K562 (cell line): ENCODE measurements at regions not wholly inside any gene's neighbourhood (a gene's known extent, or its start where the extent isn't known, plus 50 kb on each side); places are given as distances from the start of the nearest gene placed in this dataset.

Experiments used
- EZH2 ChIP-seq: IDR thresholded peaks from 2 replicates; pipeline ENCODE4 v1.6.1; 2012; ENCODE audit warnings: low read depth, mild to moderate bottlenecking, inconsistent platforms, low read length, borderline replicate concordance
- JUNB ChIP-seq: fragments of 450-650 bp; formaldehyde crosslinking; conservative IDR thresholded peaks from 2 replicates; pipeline ENCODE4 v1.4.0; 2020; ENCODE audit warnings: mild to moderate bottlenecking
- RAD21 ChIP-seq, 2 experiments: fragments of 250-450 bp in 1 of 2; fragments of 450-650 bp in 1 of 2; sonication (Bioruptor Pico) in 1 of 2; formaldehyde crosslinking in 1 of 2; IDR thresholded peaks in 1 of 2; conservative IDR thresholded peaks in 1 of 2; 2 replicates each; pipeline versions ENCODE4 v1.4.0 to v1.8.0; 2020 to 2022; ENCODE audit warnings: mild to moderate bottlenecking in 2 of 2, moderate library complexity in 1 of 2
- TF ChIP-seq, protein P1 (sequence below): conservative IDR thresholded peaks from 2 replicates; pipeline ENCODE4 v1.6.1; 2011; ENCODE audit warnings: low read depth, mild to moderate bottlenecking, low read length; ENCODE audit not compliant: control insufficient read depth
- TF ChIP-seq, protein P2 (sequence below): sonication (generic); formaldehyde crosslinking; IDR thresholded peaks from 2 replicates; pipeline ENCODE4 v1.8.1; 2023; ENCODE audit warnings: mild to moderate bottlenecking, missing genetic modification reagents

DNA sequence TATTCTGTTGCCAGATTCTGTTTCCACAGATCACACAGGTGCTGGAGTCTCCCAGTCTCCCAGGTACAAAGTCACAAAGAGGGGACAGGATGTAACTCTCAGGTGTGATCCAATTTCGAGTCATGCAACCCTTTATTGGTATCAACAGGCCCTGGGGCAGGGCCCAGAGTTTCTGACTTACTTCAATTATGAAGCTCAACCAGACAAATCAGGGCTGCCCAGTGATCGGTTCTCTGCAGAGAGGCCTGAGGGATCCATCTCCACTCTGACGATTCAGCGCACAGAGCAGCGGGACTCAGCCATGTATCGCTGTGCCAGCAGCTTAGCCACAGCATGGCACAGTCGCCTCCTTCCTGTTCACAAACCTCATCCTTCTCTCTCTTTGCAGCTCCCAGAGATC lies 237.5 kb upstream of the PRSS1 start:
- TF ChIP-seq EZH2 (no peak), RAD21 (CRISPR knock-in tag; conservative IDR thresholded peaks at IDR 0.05 in 1 of 2, IDR thresholded peaks at IDR 0.05 in 1 of 2) (no peak), JUNB (no peak)
- TF ChIP-seq, protein P1, sequence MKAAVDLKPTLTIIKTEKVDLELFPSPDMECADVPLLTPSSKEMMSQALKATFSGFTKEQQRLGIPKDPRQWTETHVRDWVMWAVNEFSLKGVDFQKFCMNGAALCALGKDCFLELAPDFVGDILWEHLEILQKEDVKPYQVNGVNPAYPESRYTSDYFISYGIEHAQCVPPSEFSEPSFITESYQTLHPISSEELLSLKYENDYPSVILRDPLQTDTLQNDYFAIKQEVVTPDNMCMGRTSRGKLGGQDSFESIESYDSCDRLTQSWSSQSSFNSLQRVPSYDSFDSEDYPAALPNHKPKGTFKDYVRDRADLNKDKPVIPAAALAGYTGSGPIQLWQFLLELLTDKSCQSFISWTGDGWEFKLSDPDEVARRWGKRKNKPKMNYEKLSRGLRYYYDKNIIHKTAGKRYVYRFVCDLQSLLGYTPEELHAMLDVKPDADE = no peak
- TF ChIP-seq, protein P2, sequence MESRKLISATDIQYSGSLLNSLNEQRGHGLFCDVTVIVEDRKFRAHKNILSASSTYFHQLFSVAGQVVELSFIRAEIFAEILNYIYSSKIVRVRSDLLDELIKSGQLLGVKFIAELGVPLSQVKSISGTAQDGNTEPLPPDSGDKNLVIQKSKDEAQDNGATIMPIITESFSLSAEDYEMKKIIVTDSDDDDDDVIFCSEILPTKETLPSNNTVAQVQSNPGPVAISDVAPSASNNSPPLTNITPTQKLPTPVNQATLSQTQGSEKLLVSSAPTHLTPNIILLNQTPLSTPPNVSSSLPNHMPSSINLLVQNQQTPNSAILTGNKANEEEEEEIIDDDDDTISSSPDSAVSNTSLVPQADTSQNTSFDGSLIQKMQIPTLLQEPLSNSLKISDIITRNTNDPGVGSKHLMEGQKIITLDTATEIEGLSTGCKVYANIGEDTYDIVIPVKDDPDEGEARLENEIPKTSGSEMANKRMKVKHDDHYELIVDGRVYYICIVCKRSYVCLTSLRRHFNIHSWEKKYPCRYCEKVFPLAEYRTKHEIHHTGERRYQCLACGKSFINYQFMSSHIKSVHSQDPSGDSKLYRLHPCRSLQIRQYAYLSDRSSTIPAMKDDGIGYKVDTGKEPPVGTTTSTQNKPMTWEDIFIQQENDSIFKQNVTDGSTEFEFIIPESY (CRISPR knock-in tag) = no peak
